ENCODE measurements at regions not wholly inside any gene's neighbourhood (a gene's known extent, or its start where the extent isn't known, plus 50 kb on each side); places are given as distances from the start of the nearest gene placed in this dataset.

GRCh38 chr5:58148254-58148775, 311.6 kb downstream of the PLK2 start:
- FAIRE-seq = no peak

GRCh38 chr5:58145397-58145934, 314.4 kb downstream of the PLK2 start:
- no peak for FAIRE-seq

GRCh38 chr5:58143727-58144126, 316.2 kb downstream of the PLK2 start:
- FAIRE-seq = no peak

GRCh38 chr5:58143181-58143580, 316.7 kb downstream of the PLK2 start:
- no peak for FAIRE-seq

GRCh38 chr5:58138791-58139190, 321.1 kb downstream of the PLK2 start:
- peak; percentile 72 for FAIRE-seq

- no peak for FAIRE-seq
These were observed 323.5 kb downstream of the PLK2 start for GRCh38 chr5:58136406-58136805.

GRCh38 chr5:58135571-58136335, 324.1 kb downstream of the PLK2 start:
- no peak for FAIRE-seq

- FAIRE-seq = peak; percentile 61
These were observed 326.1 kb downstream of the PLK2 start for GRCh38 chr5:58133631-58134296.

- FAIRE-seq = no peak
These were observed 326.7 kb downstream of the PLK2 start for GRCh38 chr5:58133216-58133615.

GRCh38 chr5:58127255-58128220, 332.3 kb downstream of the PLK2 start:
- no peak for FAIRE-seq

- FAIRE-seq = no peak
These were observed 336.4 kb downstream of the PLK2 start for GRCh38 chr5:58123501-58123900.

GRCh38 chr5:58122848-58123392, 337.0 kb downstream of the PLK2 start:
- FAIRE-seq = no peak

GRCh38 chr5:58122157-58122556, 337.7 kb downstream of the PLK2 start:
- no peak for FAIRE-seq

- FAIRE-seq = no peak
These were observed 338.5 kb downstream of the PLK2 start for GRCh38 chr5:58121391-58121790.

GRCh38 chr5:58117542-58117941, 342.3 kb downstream of the PLK2 start:
- FAIRE-seq = no peak

- FAIRE-seq = no peak
These were observed 343.5 kb downstream of the PLK2 start for GRCh38 chr5:58116346-58116745.

- no peak for FAIRE-seq
These were observed 344.1 kb downstream of the PLK2 start for GRCh38 chr5:58115811-58116210.

GRCh38 chr5:58114324-58114723, 345.6 kb downstream of the PLK2 start:
- FAIRE-seq = no peak

- no peak for FAIRE-seq
These were observed 346.7 kb downstream of the PLK2 start for GRCh38 chr5:58113172-58113571.

- no peak for FAIRE-seq
These were observed 351.4 kb downstream of the PLK2 start for GRCh38 chr5:58108511-58108910.

- FAIRE-seq = no peak
These were observed 352.2 kb downstream of the PLK2 start for GRCh38 chr5:58107704-58108103.

GRCh38 chr5:58106754-58107410, 353.0 kb downstream of the PLK2 start:
- FAIRE-seq = no peak

Measured in colon (tissue), 2 donors.